ENCODE measurements at regions not wholly inside any gene's neighbourhood (a gene's known extent, or its start where the extent isn't known, plus 50 kb on each side); places are given as distances from the start of the nearest gene placed in this dataset.
"Not testable (repeated sequence)": the region's sequence is repeated elsewhere in the genome, so short reads cannot be mapped to it uniquely, and the experiment has no call there.

GRCh38 chr3:10109-10996 is 186.2 kb upstream of the CHL1 start:
- not testable (repeated sequence) for DNase-seq

- no peak for DNase-seq
Observed at GRCh38 chr3:11734-12133, 184.8 kb upstream of the CHL1 start.

GRCh38 chr3:14652-15051 is 181.9 kb upstream of the CHL1 start:
- no peak for DNase-seq

- DNase-seq: no peak
Observed at GRCh38 chr3:16366-16765, 180.2 kb upstream of the CHL1 start.

GRCh38 chr3:20421-20820 is 176.1 kb upstream of the CHL1 start:
- no peak for DNase-seq

- DNase-seq: no peak
Observed at GRCh38 chr3:24006-24405, 172.6 kb upstream of the CHL1 start.

GRCh38 chr3:25056-25455 is 171.5 kb upstream of the CHL1 start:
- DNase-seq: no peak

- DNase-seq: not testable (repeated sequence)
Observed at GRCh38 chr3:35985-36384, 160.6 kb upstream of the CHL1 start.

- DNase-seq: peak; percentile 37
Observed at GRCh38 chr3:42871-43744, 153.5 kb upstream of the CHL1 start.

- no peak for DNase-seq
Observed at GRCh38 chr3:44028-44676, 152.4 kb upstream of the CHL1 start.

GRCh38 chr3:44941-45340 is 151.6 kb upstream of the CHL1 start:
- not testable (repeated sequence) for DNase-seq

- no peak for DNase-seq
Observed at GRCh38 chr3:46576-46975, 150.0 kb upstream of the CHL1 start.

GRCh38 chr3:53441-53840 is 143.1 kb upstream of the CHL1 start:
- DNase-seq: peak; percentile 83

GRCh38 chr3:54240-54639 is 142.3 kb upstream of the CHL1 start:
- DNase-seq: peak; percentile 58

- no peak for DNase-seq
Observed at GRCh38 chr3:56672-57071, 139.9 kb upstream of the CHL1 start.

- DNase-seq: no peak
Observed at GRCh38 chr3:59854-60253, 136.7 kb upstream of the CHL1 start.

GRCh38 chr3:63095-63765 is 133.3 kb upstream of the CHL1 start:
- peak; percentile 69 for DNase-seq

- DNase-seq: no peak
Observed at GRCh38 chr3:69690-70089, 126.9 kb upstream of the CHL1 start.

GRCh38 chr3:72776-73175 is 123.8 kb upstream of the CHL1 start:
- DNase-seq: no peak

- no peak for DNase-seq
Observed at GRCh38 chr3:73271-73670, 123.3 kb upstream of the CHL1 start.

- DNase-seq: no peak
Observed at GRCh38 chr3:74676-75243, 121.8 kb upstream of the CHL1 start.

- DNase-seq: no peak
Observed at GRCh38 chr3:75260-75659, 121.3 kb upstream of the CHL1 start.

GRCh38 chr3:79542-79941 is 117.0 kb upstream of the CHL1 start:
- no peak for DNase-seq

All from NCI-H146 (cell line).